D721Med (cell line): ENCODE measurements at regions not wholly inside any gene's neighbourhood (a gene's known extent, or its start where the extent isn't known, plus 50 kb on each side); places are given as distances from the start of the nearest gene placed in this dataset.

Experiments used
- DNase-seq: peaks from one replicate; pipeline ENCODE4 v3.0.0; 2011; ENCODE audit warnings: low spot score; ENCODE audit not compliant: insufficient read length
- FAIRE-seq: peaks from 2 replicates; lab custom pipeline; 2011; peaks lifted over from hg19 to GRCh38; lab: Jason Lieb, UNC
- TF ChIP-seq, protein P1 (sequence below): IDR thresholded peaks from 2 replicates; pipeline ENCODE4 v1.5.1; 2012; ENCODE audit warnings: mild to moderate bottlenecking, control low read depth; ENCODE audit not compliant: insufficient read depth; ENCODE audit errors: missing control alignments

- DNase-seq (no peak), FAIRE-seq (no peak)
- TF ChIP-seq, protein P1, sequence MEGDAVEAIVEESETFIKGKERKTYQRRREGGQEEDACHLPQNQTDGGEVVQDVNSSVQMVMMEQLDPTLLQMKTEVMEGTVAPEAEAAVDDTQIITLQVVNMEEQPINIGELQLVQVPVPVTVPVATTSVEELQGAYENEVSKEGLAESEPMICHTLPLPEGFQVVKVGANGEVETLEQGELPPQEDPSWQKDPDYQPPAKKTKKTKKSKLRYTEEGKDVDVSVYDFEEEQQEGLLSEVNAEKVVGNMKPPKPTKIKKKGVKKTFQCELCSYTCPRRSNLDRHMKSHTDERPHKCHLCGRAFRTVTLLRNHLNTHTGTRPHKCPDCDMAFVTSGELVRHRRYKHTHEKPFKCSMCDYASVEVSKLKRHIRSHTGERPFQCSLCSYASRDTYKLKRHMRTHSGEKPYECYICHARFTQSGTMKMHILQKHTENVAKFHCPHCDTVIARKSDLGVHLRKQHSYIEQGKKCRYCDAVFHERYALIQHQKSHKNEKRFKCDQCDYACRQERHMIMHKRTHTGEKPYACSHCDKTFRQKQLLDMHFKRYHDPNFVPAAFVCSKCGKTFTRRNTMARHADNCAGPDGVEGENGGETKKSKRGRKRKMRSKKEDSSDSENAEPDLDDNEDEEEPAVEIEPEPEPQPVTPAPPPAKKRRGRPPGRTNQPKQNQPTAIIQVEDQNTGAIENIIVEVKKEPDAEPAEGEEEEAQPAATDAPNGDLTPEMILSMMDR, result no peak
Observed at GRCh38 chr6:90829311-90829710, 242.4 kb upstream of the MAP3K7 start.

DNA sequence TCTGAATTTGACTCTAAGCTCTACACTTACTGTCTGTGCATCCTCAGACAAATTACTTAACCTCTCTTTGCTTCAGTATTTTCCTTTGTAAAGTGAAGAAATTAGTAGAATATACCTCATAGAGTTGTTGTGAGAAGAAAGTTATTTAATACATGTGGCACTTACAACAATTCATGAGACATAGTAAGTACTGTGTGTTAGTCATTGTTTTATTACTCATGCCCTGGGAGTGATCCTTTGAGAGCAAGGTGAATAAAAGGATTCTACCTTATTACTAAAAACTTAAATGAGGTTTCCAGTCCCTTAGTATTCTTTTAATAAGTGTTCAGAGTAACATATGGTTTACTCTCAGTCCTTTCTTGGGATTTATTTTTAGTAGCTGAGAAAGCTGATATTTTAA, 233.6 kb upstream of the MAP3K7 start:
- TF ChIP-seq, protein P1, result no peak
- FAIRE-seq, result no peak
- no peak for DNase-seq

DNA sequence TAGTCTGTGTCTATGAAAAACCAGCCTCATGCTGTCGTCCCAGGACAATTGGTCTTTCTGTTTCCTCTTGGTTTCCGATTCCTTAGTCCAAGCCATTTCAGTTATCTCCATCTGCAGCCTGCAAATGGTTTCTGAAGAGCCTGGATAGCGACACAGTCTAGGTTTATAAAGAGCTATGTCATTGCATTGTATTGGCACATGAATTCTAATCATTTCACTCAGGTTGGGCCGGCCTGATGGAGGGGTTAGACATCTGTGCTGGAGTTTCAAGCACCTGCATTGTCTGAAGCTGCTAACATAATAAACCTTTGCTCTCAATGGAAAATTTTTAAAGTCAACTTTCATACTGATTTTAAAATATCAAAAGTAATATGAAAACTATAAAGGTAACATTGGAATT, 232.6 kb upstream of the MAP3K7 start:
- TF ChIP-seq, protein P1, result no peak
- FAIRE-seq (no peak), DNase-seq (no peak)

DNA sequence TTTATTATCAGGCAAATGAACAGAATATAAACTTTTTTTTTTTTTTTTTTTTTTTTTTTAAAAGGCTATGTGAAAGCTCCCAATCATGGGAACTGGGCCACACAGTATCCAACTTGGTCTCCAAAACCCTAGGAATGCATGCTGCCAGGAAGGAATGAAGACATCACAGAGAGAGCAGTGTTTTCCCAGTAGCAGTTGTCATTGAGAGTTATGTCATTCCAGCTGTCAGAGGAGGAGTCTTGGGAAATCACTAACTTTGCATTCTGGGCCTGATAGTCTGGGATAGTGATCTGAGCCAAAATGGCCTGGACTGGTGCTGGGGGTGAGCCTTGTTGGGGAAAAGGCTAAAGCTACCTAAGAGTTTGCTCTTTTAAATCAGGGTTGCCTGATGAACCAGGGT, 231.3 kb upstream of the MAP3K7 start:
- FAIRE-seq, result no peak
- DNase-seq, result no peak
- TF ChIP-seq, protein P1, result no peak

DNA sequence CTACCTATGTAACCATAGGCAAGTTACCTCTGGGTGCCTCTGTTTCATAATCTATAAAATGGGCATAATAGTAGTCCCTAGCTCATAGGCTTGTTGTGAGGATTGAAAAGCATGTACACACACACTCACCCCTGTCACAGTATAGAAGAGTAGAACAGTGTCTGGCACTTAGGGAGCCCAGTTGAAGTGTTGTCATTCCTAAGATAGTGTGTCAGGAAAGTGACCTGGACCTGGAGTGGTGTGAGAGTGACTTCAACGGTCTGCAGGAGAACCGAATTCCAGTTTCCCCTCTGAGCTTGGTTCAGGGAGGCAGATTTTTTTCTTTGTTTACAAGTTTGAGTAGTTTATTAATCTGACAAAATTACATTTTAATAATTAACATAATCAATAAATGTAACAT, 229.9 kb upstream of the MAP3K7 start:
- DNase-seq (no peak), FAIRE-seq (no peak)
- TF ChIP-seq, protein P1, result no peak

DNA sequence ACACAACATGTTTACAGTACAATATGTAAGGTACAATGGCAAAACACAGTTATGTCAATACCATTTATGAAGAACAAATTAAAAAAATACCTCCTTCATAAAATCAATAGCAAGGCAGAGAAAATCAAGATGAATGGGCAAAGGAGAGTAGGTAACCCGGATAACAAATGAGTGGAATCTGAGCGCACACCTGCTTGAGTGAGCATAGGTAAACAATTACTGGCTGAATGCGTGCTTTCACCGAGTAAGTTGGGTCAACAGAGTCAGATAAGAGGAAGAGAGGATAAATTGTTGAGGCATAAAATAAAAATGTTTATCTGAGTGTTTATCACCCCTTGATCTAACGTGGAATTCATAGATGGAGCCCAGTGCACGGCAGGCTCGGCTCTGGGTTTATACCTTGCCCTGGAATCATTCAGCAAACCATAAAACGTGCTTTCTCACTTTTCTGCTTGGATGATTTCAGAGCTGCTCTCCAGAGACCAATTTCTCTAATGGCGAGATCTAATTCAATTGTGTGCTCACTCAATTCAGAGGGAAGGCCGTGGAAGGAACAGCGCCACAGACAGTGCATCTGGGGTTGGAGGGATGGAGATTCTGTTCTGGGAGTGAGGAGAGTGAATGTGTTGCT, 224.8 kb upstream of the MAP3K7 start:
- DNase-seq (no peak), FAIRE-seq (no peak)
- TF ChIP-seq, protein P1, result no peak

- FAIRE-seq, result no peak
- TF ChIP-seq, protein P1, result no peak
Observed at GRCh38 chr6:90809035-90809434, 222.2 kb upstream of the MAP3K7 start.

More at GRCh38 chr6:90809035-90809434, 222.2 kb upstream of the MAP3K7 start:
- DNase-seq, result no peak
